H54 (cell line): ENCODE measurements at regions not wholly inside any gene's neighbourhood (a gene's known extent, or its start where the extent isn't known, plus 50 kb on each side); places are given as distances from the start of the nearest gene placed in this dataset.

Experiments
- DNase-seq: peaks from one replicate; pipeline ENCODE4 v3.0.0; 2011; ENCODE audit warnings: low spot score, mixed read lengths; ENCODE audit not compliant: insufficient read length
- FAIRE-seq: peaks from 3 replicates; lab custom pipeline; 2011; peaks lifted over from hg19 to GRCh38; lab: Jason Lieb, UNC
- POLR2A ChIP-seq: IDR thresholded peaks from 2 replicates; pipeline ENCODE4 v1.6.1; 2011; ENCODE audit warnings: low read depth, mild to moderate bottlenecking, low read length

- FAIRE-seq (no peak), DNase-seq (no peak)
- no peak for TF ChIP-seq POLR2A
Observed at GRCh38 chr10:47225928-47226645, 73.9 kb upstream of the GDF10 start.

- FAIRE-seq (no peak), DNase-seq (no peak)
- no peak for TF ChIP-seq POLR2A
Observed at GRCh38 chr10:47230482-47230881, 69.5 kb upstream of the GDF10 start.

GRCh38 chr10:47230957-47231356 lies 69.0 kb upstream of the GDF10 start:
- TF ChIP-seq POLR2A: no peak
- no peak for DNase-seq
- no peak for FAIRE-seq

GRCh38 chr10:47231414-47231813 lies 68.6 kb upstream of the GDF10 start:
- DNase-seq (no peak), FAIRE-seq (no peak)
- TF ChIP-seq POLR2A: no peak

GRCh38 chr10:47233631-47234030 lies 66.4 kb upstream of the GDF10 start:
- no peak for TF ChIP-seq POLR2A
- DNase-seq: no peak
- no peak for FAIRE-seq

- DNase-seq (no peak), FAIRE-seq (no peak)
Observed at GRCh38 chr10:47235484-47235883, 64.5 kb upstream of the GDF10 start.

GRCh38 chr10:47237316-47238260 lies 62.4 kb upstream of the GDF10 start:
- no peak for TF ChIP-seq POLR2A
- FAIRE-seq: no peak
- DNase-seq: no peak

More at GRCh38 chr10:47235484-47235883, 64.5 kb upstream of the GDF10 start:
- TF ChIP-seq POLR2A: no peak

GRCh38 chr10:47238331-47239095 lies 61.5 kb upstream of the GDF10 start:
- no peak for DNase-seq
- FAIRE-seq: no peak
- no peak for TF ChIP-seq POLR2A

- DNase-seq (no peak), FAIRE-seq (no peak)
- no peak for TF ChIP-seq POLR2A
Observed at GRCh38 chr10:47239211-47239610, 60.8 kb upstream of the GDF10 start.

- FAIRE-seq (no peak), DNase-seq (no peak)
- no peak for TF ChIP-seq POLR2A
Observed at GRCh38 chr10:47240173-47240572, 59.8 kb upstream of the GDF10 start.

GRCh38 chr10:47241256-47241655 lies 58.7 kb upstream of the GDF10 start:
- no peak for TF ChIP-seq POLR2A
- DNase-seq: no peak
- no peak for FAIRE-seq

GRCh38 chr10:47241946-47242867 lies 57.8 kb upstream of the GDF10 start:
- TF ChIP-seq POLR2A: no peak
- DNase-seq (no peak), FAIRE-seq (no peak)

GRCh38 chr10:47243356-47243755 lies 56.6 kb upstream of the GDF10 start:
- no peak for FAIRE-seq
- DNase-seq: no peak
- TF ChIP-seq POLR2A: no peak
